ENCODE measurements at regions not wholly inside any gene's neighbourhood (a gene's known extent, or its start where the extent isn't known, plus 50 kb on each side); places are given as distances from the start of the nearest gene placed in this dataset.

- TF ChIP-seq CHD2 (IDR thresholded peaks at IDR 0.05; ENCODE audit: low read length) (no peak), RFX5 (IDR thresholded peaks at IDR 0.05; ENCODE audit: borderline replicate concordance, low read depth, low read length) (no peak), SAP30 (IDR thresholded peaks at IDR 0.05; ENCODE audit: insufficient read depth, insufficient replicate concordance, low read length) (no peak), MAFK (IDR thresholded peaks at IDR 0.05; ENCODE audit: low read depth, low read length) (no peak), ZNF274 (IDR thresholded peaks at IDR 0.05; ENCODE audit: borderline replicate concordance, extremely low read depth, low read length) (no peak)
Measured at GRCh38 chr10:54961040-54961439, 160.0 kb upstream of the PCDH15 start.

More at GRCh38 chr10:54961040-54961439, 160.0 kb upstream of the PCDH15 start:
- 92% methylated on average over 4 of the region's 4 CpGs; no CpG with 5 or more reads in 1 of the 2 experiments for WGBS, 2 experiments (ENCODE audit: extremely low coverage in 1 of 2, insufficient coverage in 1 of 2, insufficient read length in 1 of 2, insufficient replicate concordance in 2 of 2, low coverage in 1 of 2, low lambda C conversion rate in 2 of 2, missing lambda C conversion rate in 1 of 2)
- Histone ChIP-seq H3K4me2 (ENCODE audit: insufficient read depth in 1 of 2, low read depth in 2 of 2, low read length in 2 of 2) (no peak overlapping the region), H4K91ac (replicated peaks; ENCODE audit: insufficient read length, low read length) (no peak overlapping the region), H2AK5ac (ENCODE audit: low read depth, low read length) (no peak overlapping the region), H4K20me1 (replicated peaks in 1 of 2; ENCODE audit: control insufficient read depth in 1 of 2, insufficient read depth in 2 of 2, low read length in 2 of 2) (no peaks in the 10 kb centered on the region), H4K8ac (ENCODE audit: extremely low read depth, insufficient read depth, low read length) (no peak overlapping the region), H3K4ac (replicated peaks; ENCODE audit: insufficient read length, low read depth, low read length) (no peak overlapping the region), H3K9ac (replicated peaks in 1 of 4; ENCODE audit: extremely low read depth in 1 of 4, low read depth in 3 of 4, low read length in 3 of 4) (no peak overlapping the region), H2BK20ac (ENCODE audit: low read length) (no peak overlapping the region), H2BK5ac (ENCODE audit: low read depth, low read length) (no peak overlapping the region), H3K4me1 (replicated peaks in 1 of 4; ENCODE audit: control insufficient read depth in 3 of 4, insufficient read depth in 4 of 4, low read length in 3 of 4) (no peaks in the 10 kb centered on the region), H3K14ac (ENCODE audit: insufficient read length) (no peak overlapping the region), H3K56ac (replicated peaks; ENCODE audit: insufficient read length, low read depth, low read length) (no peak overlapping the region), H4K5ac (ENCODE audit: insufficient read length, low read depth, low read length) (no peak overlapping the region), H2BK120ac (replicated peaks; ENCODE audit: low read depth, low read length) (no peak overlapping the region), H3K9me3 (ENCODE audit: insufficient read depth in 2 of 2, low read depth in 1 of 2, low read length in 1 of 2) (no peaks in the 10 kb centered on the region), H3K27me3 (replicated peaks in 1 of 4; ENCODE audit: control insufficient read depth in 3 of 4, extremely low read depth in 1 of 4, insufficient read depth in 3 of 4, low read length in 3 of 4) (no peaks in the 10 kb centered on the region), H3K23me2 (ENCODE audit: low read depth, low read length) (no peaks in the 10 kb centered on the region), H3K18ac (ENCODE audit: extremely low read depth, low read length) (no peak overlapping the region), H3K4me3 (ENCODE audit: extremely low read depth in 1 of 4, insufficient read depth in 2 of 4, low read depth in 3 of 4, low read length in 4 of 4) (no peak overlapping the region), H3K79me2 (ENCODE audit: control insufficient read depth in 1 of 2, insufficient read depth in 2 of 2, low read length in 2 of 2) (no peaks in the 10 kb centered on the region), H3K79me1 (ENCODE audit: low read depth, low read length) (no peaks in the 10 kb centered on the region), H2BK12ac (ENCODE audit: low read depth, low read length) (no peak overlapping the region), H3K23ac (ENCODE audit: insufficient read length) (no peak overlapping the region), H3K27ac (ENCODE audit: low read depth, low read length) (no peak overlapping the region), H3K36me3 (ENCODE audit: control insufficient read depth in 2 of 4, insufficient read depth in 4 of 4, low read length in 3 of 4) (no peaks in the 10 kb centered on the region), H2BK15ac (ENCODE audit: low read length) (no peak overlapping the region), H2AFZ (ENCODE audit: low read length) (no peak overlapping the region)
- FAIRE-seq (no peak), DNase-seq (ENCODE audit: low read depth in 1 of 2, low spot score in 2 of 2) (no peak)
- CTCF ChIA-PET (ENCODE audit: partially characterized antibody) = interaction anchor here (0.5 kb wide), 1 partner anchor 167 kb away, joined by 3 read pairs; no protein-coding TSS in a partner anchor
- POLR2A ChIA-PET (ENCODE audit: partially characterized antibody) = no interaction called here

All from H1 (cell line).